ENCODE measurements at regions not wholly inside any gene's neighbourhood (a gene's known extent, or its start where the extent isn't known, plus 50 kb on each side); places are given as distances from the start of the nearest gene placed in this dataset.

- Histone ChIP-seq H3K4me3 (ENCODE audit: insufficient read depth, low read depth, low read length) (no peak overlapping the region), H3K27me3 (ENCODE audit: control insufficient read depth, insufficient read depth, low read length, poor library complexity, severe bottlenecking) (no peaks in the 10 kb centered on the region), H3K4me1 (ENCODE audit: control insufficient read depth, insufficient read depth, low read length) (no peaks in the 10 kb centered on the region), H3K36me3 (ENCODE audit: control insufficient read depth, insufficient read depth, low read length) (no peaks in the 10 kb centered on the region), H3K9me3 (ENCODE audit: control insufficient read depth, low read length) (no peaks in the 10 kb centered on the region), H3K27ac (ENCODE audit: insufficient read depth, low read depth, low read length, poor library complexity, severe bottlenecking) (no peak overlapping the region)
- WGBS, 2 experiments = 91 to 97% methylated on average over 5 of the region's 5 CpGs
These were observed 318.1 kb upstream of the GOT2 start for GRCh38 chr16:59052231-59052630.

- Histone ChIP-seq H3K4me3 (ENCODE audit: insufficient read depth, low read depth, low read length) (no peak overlapping the region), H3K4me1 (ENCODE audit: control insufficient read depth, insufficient read depth, low read length) (no peaks in the 10 kb centered on the region), H3K27me3 (ENCODE audit: control insufficient read depth, insufficient read depth, low read length, poor library complexity, severe bottlenecking) (no peaks in the 10 kb centered on the region), H3K9me3 (ENCODE audit: control insufficient read depth, low read length) (no peaks in the 10 kb centered on the region), H3K27ac (ENCODE audit: insufficient read depth, low read depth, low read length, poor library complexity, severe bottlenecking) (no peak overlapping the region), H3K36me3 (ENCODE audit: control insufficient read depth, insufficient read depth, low read length) (no peaks in the 10 kb centered on the region)
- 78 to 84% methylated on average over 2 of the region's 3 CpGs for WGBS, 2 experiments
These were observed 314.8 kb upstream of the GOT2 start for GRCh38 chr16:59048876-59049275.

GRCh38 chr16:59047114-59047513 lies 313.0 kb upstream of the GOT2 start:
- no peaks in the 10 kb centered on the region for H3K36me3 ChIP-seq (ENCODE audit: control insufficient read depth, insufficient read depth, low read length)
- H3K4me1 ChIP-seq (ENCODE audit: control insufficient read depth, insufficient read depth, low read length) = no peaks in the 10 kb centered on the region
- no peaks in the 10 kb centered on the region for H3K9me3 ChIP-seq (ENCODE audit: control insufficient read depth, low read length)
- no peak overlapping the region for H3K27ac ChIP-seq (ENCODE audit: insufficient read depth, low read depth, low read length, poor library complexity, severe bottlenecking)
- H3K4me3 ChIP-seq (ENCODE audit: insufficient read depth, low read depth, low read length) = no peak overlapping the region
- 79 to 80% methylated on average over 4 of the region's 4 CpGs for WGBS, 2 experiments
- no peaks in the 10 kb centered on the region for H3K27me3 ChIP-seq (ENCODE audit: control insufficient read depth, insufficient read depth, low read length, poor library complexity, severe bottlenecking)

- no peaks in the 10 kb centered on the region for H3K4me1 ChIP-seq (ENCODE audit: control insufficient read depth, insufficient read depth, low read length)
- H3K27ac ChIP-seq (ENCODE audit: insufficient read depth, low read depth, low read length, poor library complexity, severe bottlenecking) = no peak overlapping the region
- no peak overlapping the region for H3K4me3 ChIP-seq (ENCODE audit: insufficient read depth, low read depth, low read length)
- WGBS, 2 experiments = 94 to 97% methylated on average over 4 of the region's 4 CpGs
- H3K9me3 ChIP-seq (ENCODE audit: control insufficient read depth, low read length) = no peaks in the 10 kb centered on the region
- H3K27me3 ChIP-seq (ENCODE audit: control insufficient read depth, insufficient read depth, low read length, poor library complexity, severe bottlenecking) = no peaks in the 10 kb centered on the region
- H3K36me3 ChIP-seq (ENCODE audit: control insufficient read depth, insufficient read depth, low read length) = no peaks in the 10 kb centered on the region
These were observed 312.2 kb upstream of the GOT2 start for GRCh38 chr16:59046335-59046734.

GRCh38 chr16:59045501-59045900 lies 311.4 kb upstream of the GOT2 start:
- no peak overlapping the region for H3K4me3 ChIP-seq (ENCODE audit: insufficient read depth, low read depth, low read length)
- H3K9me3 ChIP-seq (ENCODE audit: control insufficient read depth, low read length) = no peaks in the 10 kb centered on the region
- WGBS, 2 experiments = 82 to 94% methylated on average over 3 to 4 of the region's 4 CpGs
- H3K27ac ChIP-seq (ENCODE audit: insufficient read depth, low read depth, low read length, poor library complexity, severe bottlenecking) = no peak overlapping the region
- no peaks in the 10 kb centered on the region for H3K36me3 ChIP-seq (ENCODE audit: control insufficient read depth, insufficient read depth, low read length)
- H3K4me1 ChIP-seq (ENCODE audit: control insufficient read depth, insufficient read depth, low read length) = no peaks in the 10 kb centered on the region
- no peaks in the 10 kb centered on the region for H3K27me3 ChIP-seq (ENCODE audit: control insufficient read depth, insufficient read depth, low read length, poor library complexity, severe bottlenecking)

GRCh38 chr16:59044616-59045015 lies 310.5 kb upstream of the GOT2 start:
- Histone ChIP-seq H3K27me3 (ENCODE audit: control insufficient read depth, insufficient read depth, low read length, poor library complexity, severe bottlenecking) (no peaks in the 10 kb centered on the region), H3K36me3 (ENCODE audit: control insufficient read depth, insufficient read depth, low read length) (no peaks in the 10 kb centered on the region), H3K27ac (ENCODE audit: insufficient read depth, low read depth, low read length, poor library complexity, severe bottlenecking) (no peak overlapping the region), H3K4me3 (ENCODE audit: insufficient read depth, low read depth, low read length) (no peak overlapping the region), H3K4me1 (ENCODE audit: control insufficient read depth, insufficient read depth, low read length) (no peaks in the 10 kb centered on the region), H3K9me3 (ENCODE audit: control insufficient read depth, low read length) (no peaks in the 10 kb centered on the region)

- Histone ChIP-seq H3K4me1 (ENCODE audit: control insufficient read depth, insufficient read depth, low read length) (no peaks in the 10 kb centered on the region), H3K36me3 (ENCODE audit: control insufficient read depth, insufficient read depth, low read length) (no peaks in the 10 kb centered on the region), H3K27ac (ENCODE audit: insufficient read depth, low read depth, low read length, poor library complexity, severe bottlenecking) (no peak overlapping the region), H3K27me3 (ENCODE audit: control insufficient read depth, insufficient read depth, low read length, poor library complexity, severe bottlenecking) (no peaks in the 10 kb centered on the region), H3K4me3 (ENCODE audit: insufficient read depth, low read depth, low read length) (no peak overlapping the region), H3K9me3 (ENCODE audit: control insufficient read depth, low read length) (no peaks in the 10 kb centered on the region)
- WGBS, 2 experiments = 92 to 95% methylated on average over 2 of the region's 2 CpGs
These were observed 308.2 kb upstream of the GOT2 start for GRCh38 chr16:59042301-59042700.

GRCh38 chr16:59039066-59039720 lies 305.1 kb upstream of the GOT2 start:
- Histone ChIP-seq H3K9me3 (ENCODE audit: control insufficient read depth, low read length) (no peaks in the 10 kb centered on the region), H3K27me3 (ENCODE audit: control insufficient read depth, insufficient read depth, low read length, poor library complexity, severe bottlenecking) (no peaks in the 10 kb centered on the region), H3K4me1 (ENCODE audit: control insufficient read depth, insufficient read depth, low read length) (no peaks in the 10 kb centered on the region), H3K27ac (ENCODE audit: insufficient read depth, low read depth, low read length, poor library complexity, severe bottlenecking) (no peak overlapping the region), H3K4me3 (ENCODE audit: insufficient read depth, low read depth, low read length) (no peak overlapping the region), H3K36me3 (ENCODE audit: control insufficient read depth, insufficient read depth, low read length) (no peaks in the 10 kb centered on the region)
- whole genome bisulfite sequencing, 2 experiments = 95 to 97% methylated on average over 2 of the region's 3 CpGs

- WGBS, 2 experiments = 96 to 98% methylated on average over 4 to 6 of the region's 6 CpGs
- Histone ChIP-seq H3K4me3 (ENCODE audit: insufficient read depth, low read depth, low read length) (no peak overlapping the region), H3K36me3 (ENCODE audit: control insufficient read depth, insufficient read depth, low read length) (no peaks in the 10 kb centered on the region), H3K4me1 (ENCODE audit: control insufficient read depth, insufficient read depth, low read length) (no peaks in the 10 kb centered on the region), H3K27me3 (ENCODE audit: control insufficient read depth, insufficient read depth, low read length, poor library complexity, severe bottlenecking) (no peaks in the 10 kb centered on the region), H3K9me3 (ENCODE audit: control insufficient read depth, low read length) (no peaks in the 10 kb centered on the region), H3K27ac (ENCODE audit: insufficient read depth, low read depth, low read length, poor library complexity, severe bottlenecking) (no peak overlapping the region)
These were observed 296.9 kb upstream of the GOT2 start for GRCh38 chr16:59030923-59031485.

- no peak overlapping the region for H3K4me3 ChIP-seq (ENCODE audit: insufficient read depth, low read depth, low read length)
- no peak overlapping the region for H3K27ac ChIP-seq (ENCODE audit: insufficient read depth, low read depth, low read length, poor library complexity, severe bottlenecking)
- no peaks in the 10 kb centered on the region for H3K9me3 ChIP-seq (ENCODE audit: control insufficient read depth, low read length)
- no peaks in the 10 kb centered on the region for H3K27me3 ChIP-seq (ENCODE audit: control insufficient read depth, insufficient read depth, low read length, poor library complexity, severe bottlenecking)
- no peaks in the 10 kb centered on the region for H3K36me3 ChIP-seq (ENCODE audit: control insufficient read depth, insufficient read depth, low read length)
- 90 to 93% methylated on average over 4 of the region's 7 CpGs for whole genome bisulfite sequencing, 2 experiments
- H3K4me1 ChIP-seq (ENCODE audit: control insufficient read depth, insufficient read depth, low read length) = no peaks in the 10 kb centered on the region
These were observed 287.6 kb upstream of the GOT2 start for GRCh38 chr16:59021751-59022150.
